ENCODE measurements at regions not wholly inside any gene's neighbourhood (a gene's known extent, or its start where the extent isn't known, plus 50 kb on each side); places are given as distances from the start of the nearest gene placed in this dataset.

GRCh38 chr7:25777969-25778708 lies 373.9 kb upstream of the NFE2L3 start:
- TF ChIP-seq POLR2A (IDR thresholded peaks at IDR 0.05; ENCODE audit: low read depth, low read length) (no peak), EZH2 (IDR thresholded peaks at IDR 0.05; ENCODE audit: borderline replicate concordance, low read depth, low read length, severe bottlenecking) (no peak), POLR2AphosphoS5 (IDR thresholded peaks at IDR 0.05; ENCODE audit: insufficient read depth, low read depth, low read length) (no peak), GATA2 (IDR thresholded peaks at IDR 0.05; ENCODE audit: insufficient read depth, insufficient read length, low read depth, low read length) (no peak), MAX (IDR thresholded peaks at IDR 0.05; ENCODE audit: insufficient read depth, insufficient read length) (no peak), JUN (IDR thresholded peaks at IDR 0.05; ENCODE audit: borderline replicate concordance, insufficient read depth, insufficient read length, low read depth) (no peak), MYC (IDR thresholded peaks at IDR 0.05; ENCODE audit: low read depth, low read length) (no peak), FOS (IDR thresholded peaks at IDR 0.05; ENCODE audit: borderline replicate concordance, insufficient read depth, low read length) (no peak)
- TF ChIP-seq, protein P1, sequence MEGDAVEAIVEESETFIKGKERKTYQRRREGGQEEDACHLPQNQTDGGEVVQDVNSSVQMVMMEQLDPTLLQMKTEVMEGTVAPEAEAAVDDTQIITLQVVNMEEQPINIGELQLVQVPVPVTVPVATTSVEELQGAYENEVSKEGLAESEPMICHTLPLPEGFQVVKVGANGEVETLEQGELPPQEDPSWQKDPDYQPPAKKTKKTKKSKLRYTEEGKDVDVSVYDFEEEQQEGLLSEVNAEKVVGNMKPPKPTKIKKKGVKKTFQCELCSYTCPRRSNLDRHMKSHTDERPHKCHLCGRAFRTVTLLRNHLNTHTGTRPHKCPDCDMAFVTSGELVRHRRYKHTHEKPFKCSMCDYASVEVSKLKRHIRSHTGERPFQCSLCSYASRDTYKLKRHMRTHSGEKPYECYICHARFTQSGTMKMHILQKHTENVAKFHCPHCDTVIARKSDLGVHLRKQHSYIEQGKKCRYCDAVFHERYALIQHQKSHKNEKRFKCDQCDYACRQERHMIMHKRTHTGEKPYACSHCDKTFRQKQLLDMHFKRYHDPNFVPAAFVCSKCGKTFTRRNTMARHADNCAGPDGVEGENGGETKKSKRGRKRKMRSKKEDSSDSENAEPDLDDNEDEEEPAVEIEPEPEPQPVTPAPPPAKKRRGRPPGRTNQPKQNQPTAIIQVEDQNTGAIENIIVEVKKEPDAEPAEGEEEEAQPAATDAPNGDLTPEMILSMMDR (IDR thresholded peaks at IDR 0.05; ENCODE audit: extremely low read depth in 1 of 2, insufficient read depth in 1 of 2, low read depth in 1 of 2, low read length in 2 of 2): no peak
